HCT116 (cell line): ENCODE measurements at regions not wholly inside any gene's neighbourhood (a gene's known extent, or its start where the extent isn't known, plus 50 kb on each side); places are given as distances from the start of the nearest gene placed in this dataset.

ENCODE experiments used
- ATAC-seq: fragments of 200-7000 bp; cut with Tn5 transposase; 2 replicates; pipeline ENCODE4 v1.9.1; 2020; ENCODE audit warnings: mild to moderate bottlenecking, moderate library complexity
- BruUV-seq: library from RNA; stranded (reverse); fragments of 400-500 nt; replicated peaks from 2 replicates; lab custom pipeline; 2021; lab: Mats Ljungman, UMichigan
- CTCF ChIA-PET: fragments of 300-600 bp; sonication (Branson Sonifier 250); formaldehyde crosslinking; loops from one replicate; lab custom pipeline; 2021; ENCODE audit warnings: antibody characterized with exemption; lab: Charles Lee
- POLR2A ChIA-PET: fragments of 300-600, 350-600 bp; sonication (Branson Sonifier 250); formaldehyde crosslinking; loops from one replicate; lab custom pipeline; 2021; ENCODE audit warnings: antibody characterized with exemption; lab: Charles Lee
- RAD21 ChIA-PET, 2 experiments: fragments of 300-600 bp; sonication (Branson Sonifier 250); formaldehyde crosslinking; loops; one replicate each; lab custom pipeline; 2023; ENCODE audit warnings: low total read pairs in 2 of 2; ENCODE audit not compliant: uncharacterized antibody in 2 of 2, unreplicated experiment in 2 of 2, low non-redundant PET in 1 of 2; lab: Charles Lee
- DNase-seq: peaks from one replicate; pipeline ENCODE4 v3.0.0-alpha.2; 2010; ENCODE audit warnings: low read depth, low spot score
- H2AFZ ChIP-seq: fragments of 200-600 bp; shearing (Covaris generic), sonication (generic); 2 replicates; pipeline ENCODE4 v1.6.1; 2017; ENCODE audit warnings: low read depth, mixed run types, mixed read lengths, antibody characterized with exemption, low read length; ENCODE audit not compliant: poor library complexity, severe bottlenecking
- H3K27ac ChIP-seq: 2 replicates; pipeline ENCODE4 v1.5.1; 2012; ENCODE audit warnings: low read depth, low read length
- H3K27me3 ChIP-seq: fragments of 200-600 bp; sonication (generic); 2 replicates; pipeline ENCODE4 v1.6.1; 2016; ENCODE audit warnings: mixed run types, low read length, mixed read lengths; ENCODE audit not compliant: insufficient read depth
- H3K36me3 ChIP-seq, 2 experiments: fragments of 200-500 bp in 1 of 2; fragments of 200-600 bp in 1 of 2; sonication (Bioruptor generic) in 1 of 2; sonication (generic) in 1 of 2; 2 replicates each; pipeline versions ENCODE4 v1.5.1 to v1.6.1; 2014 to 2016; ENCODE audit warnings: low read length in 2 of 2, inconsistent platforms in 1 of 2, mixed read lengths in 1 of 2, mixed run types in 1 of 2; ENCODE audit not compliant: insufficient read depth in 2 of 2, control insufficient read depth in 1 of 2
- H3K4me1 ChIP-seq, 2 experiments: fragments of 200-600 bp in 1 of 2; sonication (generic) in 1 of 2; 2 replicates each; pipeline versions ENCODE4 v1.5.1 to v1.6.1; 2012 to 2017; ENCODE audit warnings: low read length in 2 of 2, inconsistent platforms in 1 of 2, mild to moderate bottlenecking in 1 of 2, mixed read lengths in 1 of 2, mixed run types in 1 of 2, moderate library complexity in 1 of 2; ENCODE audit not compliant: insufficient read depth in 2 of 2, control insufficient read depth in 1 of 2
- H3K4me2 ChIP-seq: fragments of 200-600 bp; sonication (generic); 2 replicates; pipeline ENCODE4 v1.6.1; 2017; ENCODE audit warnings: mixed run types, low read length, mixed read lengths
- H3K4me3 ChIP-seq, 2 experiments: fragments of 200-600 bp in 1 of 2; sonication (generic) in 1 of 2; replicated peaks in 1 of 2; 2 replicates each; pipeline ENCODE4 v1.5.1; 2011 to 2016; ENCODE audit warnings: low read length in 2 of 2, control low read depth in 1 of 2, low read depth in 1 of 2, mild to moderate bottlenecking in 1 of 2, mixed read lengths in 1 of 2, mixed run types in 1 of 2
- H3K79me2 ChIP-seq: fragments of 200-600 bp; sonication (generic); 2 replicates; pipeline ENCODE4 v1.6.1; 2017; ENCODE audit warnings: mild to moderate bottlenecking, mixed run types, low read length, moderate library complexity, mixed read lengths; ENCODE audit not compliant: insufficient read depth
- H3K9ac ChIP-seq: fragments of 200-600 bp; sonication (generic); 2 replicates; pipeline ENCODE4 v1.6.1; 2016; ENCODE audit warnings: low read length, mixed read lengths
- H3K9me2 ChIP-seq: fragments of 200-600 bp; sonication (generic), shearing (Covaris generic); 2 replicates; pipeline ENCODE4 v1.6.1; 2017; ENCODE audit warnings: mixed run types, mild to moderate bottlenecking, moderate library complexity; ENCODE audit not compliant: insufficient read depth
- H3K9me3 ChIP-seq, 2 experiments: fragments of 200-500 bp in 1 of 2; fragments of 200-600 bp in 1 of 2; sonication (Bioruptor generic) in 1 of 2; sonication (generic) in 1 of 2; 2 replicates each; pipeline ENCODE4 v1.6.1; 2014 to 2017; ENCODE audit warnings: low read length in 2 of 2, mixed read lengths in 2 of 2, inconsistent platforms in 1 of 2, low read depth in 1 of 2, mild to moderate bottlenecking in 1 of 2, mixed run types in 1 of 2, moderate library complexity in 1 of 2; ENCODE audit not compliant: control insufficient read depth in 1 of 2, insufficient read depth in 1 of 2
- H4K20me1 ChIP-seq: fragments of 200-600 bp; sonication (generic), shearing (Covaris generic); 2 replicates; pipeline ENCODE4 v1.6.1; 2017; ENCODE audit warnings: mixed run types, mild to moderate bottlenecking, moderate library complexity; ENCODE audit not compliant: insufficient read depth
- CBX3 ChIP-seq: IDR thresholded peaks from 2 replicates; pipeline ENCODE4 v1.6.1; 2012; ENCODE audit warnings: low read depth
- EGR1 ChIP-seq: IDR thresholded peaks from 2 replicates; pipeline ENCODE4 v1.6.1; 2012; ENCODE audit warnings: low read depth
- ELF1 ChIP-seq: IDR thresholded peaks from 2 replicates; pipeline ENCODE4 v1.6.1; 2012; ENCODE audit warnings: low read depth, borderline replicate concordance
- EZH2 ChIP-seq: fragments of 200-600 bp; sonication (generic); IDR thresholded peaks from 2 replicates; pipeline ENCODE4 v1.6.1; 2017; ENCODE audit warnings: antibody characterized with exemption, mixed run types
- EZH2phosphoT487 ChIP-seq: fragments of 200-600 bp; IDR thresholded peaks from 2 replicates; pipeline ENCODE4 v1.6.1; 2018; ENCODE audit warnings: antibody characterized with exemption, borderline replicate concordance
- FOSL1 ChIP-seq: IDR thresholded peaks from 2 replicates; pipeline ENCODE4 v1.6.1; 2012; ENCODE audit warnings: low read depth
- JUND ChIP-seq: IDR thresholded peaks from 2 replicates; pipeline ENCODE4 v1.6.1; 2012
- POLR2A ChIP-seq: IDR thresholded peaks from 2 replicates; pipeline ENCODE4 v1.7.0; 2011; ENCODE audit warnings: borderline replicate concordance; ENCODE audit not compliant: insufficient read depth, insufficient read length; ENCODE audit errors: extremely low read depth
- POLR2AphosphoS5 ChIP-seq: IDR thresholded peaks from 2 replicates; pipeline ENCODE4 v1.6.1; 2011; ENCODE audit warnings: mild to moderate bottlenecking, low read depth, low read length, moderate library complexity
- RAD21 ChIP-seq: IDR thresholded peaks from 2 replicates; pipeline ENCODE4 v1.6.1; 2012; ENCODE audit warnings: low read depth, mild to moderate bottlenecking
- SIN3A ChIP-seq: IDR thresholded peaks from 2 replicates; pipeline ENCODE4 v1.6.1; 2012; ENCODE audit warnings: low read depth
- SP1 ChIP-seq: IDR thresholded peaks from 2 replicates; pipeline ENCODE4 v1.6.1; 2012; ENCODE audit warnings: low read depth
- SRF ChIP-seq: IDR thresholded peaks from 2 replicates; pipeline ENCODE4 v1.6.1; 2012; ENCODE audit warnings: low read depth
- TCF7L2 ChIP-seq: IDR thresholded peaks from 2 replicates; pipeline ENCODE4 v1.7.0; 2011; ENCODE audit warnings: borderline replicate concordance, inconsistent platforms; ENCODE audit not compliant: insufficient read depth, insufficient read length; ENCODE audit errors: extremely low read depth
- YY1 ChIP-seq: IDR thresholded peaks from 2 replicates; pipeline ENCODE4 v1.6.1; 2011; ENCODE audit warnings: low read length, low read depth, moderate library complexity, mild to moderate bottlenecking; ENCODE audit not compliant: insufficient replicate concordance; ENCODE audit errors: extremely low read depth
- ZNF274 ChIP-seq: fragments of 200-500 bp; sonication (Bioruptor generic); IDR thresholded peaks from 2 replicates; pipeline ENCODE4 v1.6.1; 2014; ENCODE audit warnings: mild to moderate bottlenecking, low read depth, low read length, inconsistent platforms
- intact Hi-C: fragments of 100-400 bp; cut with micrococcal nuclease; formaldehyde crosslinking; loops from 2 replicates; pipeline ENCODE4 v1.10.0; 2022
- TF ChIP-seq, protein P1 (sequence below): IDR thresholded peaks from 2 replicates; pipeline ENCODE4 v1.6.1; 2012
- TF ChIP-seq, protein P2 (sequence below), 3 experiments: fragments of 200-600 bp in 1 of 3; sonication (generic) in 1 of 3; IDR thresholded peaks in 2 of 3; conservative IDR thresholded peaks in 1 of 3; 2 replicates each; pipeline ENCODE4 v1.5.1; 2012 to 2017; ENCODE audit warnings: low read depth in 2 of 3, low read length in 2 of 3, antibody characterized with exemption in 1 of 3, borderline replicate concordance in 1 of 3, control low read depth in 1 of 3, mild to moderate bottlenecking in 1 of 3, mixed read lengths in 1 of 3, mixed run types in 1 of 3, moderate library complexity in 1 of 3; ENCODE audit not compliant: insufficient read depth in 1 of 3
- TF ChIP-seq, protein P3 (sequence below): IDR thresholded peaks from 2 replicates; pipeline ENCODE4 v1.6.1; 2012
- TF ChIP-seq, protein P4 (sequence below): IDR thresholded peaks from 2 replicates; pipeline ENCODE4 v1.6.1; 2012; ENCODE audit warnings: low read depth

DNA sequence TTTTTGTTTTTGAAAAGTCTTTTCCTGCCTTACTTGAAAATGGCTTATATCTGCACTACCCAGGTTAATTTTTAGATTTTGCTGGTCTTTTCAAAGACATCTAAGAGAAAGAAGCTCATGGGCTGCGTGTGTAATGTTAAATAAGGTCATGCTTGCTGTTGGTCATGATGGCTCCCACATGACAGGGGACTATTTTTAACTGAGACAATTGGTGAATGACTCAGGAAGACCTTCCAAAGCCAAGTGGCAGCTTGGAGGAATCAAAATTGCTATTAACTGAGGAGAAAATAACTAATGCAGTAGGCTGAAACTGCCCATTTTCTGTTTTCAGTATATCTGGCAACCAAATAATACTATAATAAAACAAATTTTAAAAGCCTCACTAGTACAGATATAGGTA lies 117.1 kb upstream of the SPAG17 start:
- Histone ChIP-seq H3K9ac (no peak overlapping the region), H3K27me3 (no peaks in the 10 kb centered on the region), H3K9me2 (no peaks in the 10 kb centered on the region), H3K36me3 (no peaks in the 10 kb centered on the region), H3K4me2 (no peak overlapping the region), H3K27ac (no peak overlapping the region), H3K4me3 (no peak overlapping the region), H4K20me1 (no peaks in the 10 kb centered on the region), H3K9me3 (no peaks in the 10 kb centered on the region), H3K79me2 (no peaks in the 10 kb centered on the region)
- ChIA-PET CTCF (no interaction called here), RAD21 (no interaction called here), POLR2A (no interaction called here)
- no TSS peak for BruUV-seq
- no peak for DNase-seq
- intact Hi-C loops: no loop called here
- no peak for TF ChIP-seq RAD21
- TF ChIP-seq CBX3: no peak
- TF ChIP-seq SIN3A: no peak
- no peak for TF ChIP-seq POLR2AphosphoS5
- TF ChIP-seq POLR2A: no peak
- TF ChIP-seq, protein P1, sequence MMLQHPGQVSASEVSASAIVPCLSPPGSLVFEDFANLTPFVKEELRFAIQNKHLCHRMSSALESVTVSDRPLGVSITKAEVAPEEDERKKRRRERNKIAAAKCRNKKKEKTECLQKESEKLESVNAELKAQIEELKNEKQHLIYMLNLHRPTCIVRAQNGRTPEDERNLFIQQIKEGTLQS: no peak
- no peak for TF ChIP-seq JUND
- TF ChIP-seq ELF1: no peak
- TF ChIP-seq ZNF274: no peak
- no peak for TF ChIP-seq SRF
- no peak for TF ChIP-seq FOSL1
- TF ChIP-seq YY1: no peak
- TF ChIP-seq EZH2phosphoT487: no peak
- TF ChIP-seq, protein P2, sequence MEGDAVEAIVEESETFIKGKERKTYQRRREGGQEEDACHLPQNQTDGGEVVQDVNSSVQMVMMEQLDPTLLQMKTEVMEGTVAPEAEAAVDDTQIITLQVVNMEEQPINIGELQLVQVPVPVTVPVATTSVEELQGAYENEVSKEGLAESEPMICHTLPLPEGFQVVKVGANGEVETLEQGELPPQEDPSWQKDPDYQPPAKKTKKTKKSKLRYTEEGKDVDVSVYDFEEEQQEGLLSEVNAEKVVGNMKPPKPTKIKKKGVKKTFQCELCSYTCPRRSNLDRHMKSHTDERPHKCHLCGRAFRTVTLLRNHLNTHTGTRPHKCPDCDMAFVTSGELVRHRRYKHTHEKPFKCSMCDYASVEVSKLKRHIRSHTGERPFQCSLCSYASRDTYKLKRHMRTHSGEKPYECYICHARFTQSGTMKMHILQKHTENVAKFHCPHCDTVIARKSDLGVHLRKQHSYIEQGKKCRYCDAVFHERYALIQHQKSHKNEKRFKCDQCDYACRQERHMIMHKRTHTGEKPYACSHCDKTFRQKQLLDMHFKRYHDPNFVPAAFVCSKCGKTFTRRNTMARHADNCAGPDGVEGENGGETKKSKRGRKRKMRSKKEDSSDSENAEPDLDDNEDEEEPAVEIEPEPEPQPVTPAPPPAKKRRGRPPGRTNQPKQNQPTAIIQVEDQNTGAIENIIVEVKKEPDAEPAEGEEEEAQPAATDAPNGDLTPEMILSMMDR (IDR thresholded peaks at IDR 0.05 in 2 of 3, conservative IDR thresholded peaks at IDR 0.05 in 1 of 3; ENCODE audit: borderline replicate concordance in 1 of 3, insufficient read depth in 1 of 3, low read depth in 2 of 3, low read length in 2 of 3): no peak
- TF ChIP-seq, protein P3, sequence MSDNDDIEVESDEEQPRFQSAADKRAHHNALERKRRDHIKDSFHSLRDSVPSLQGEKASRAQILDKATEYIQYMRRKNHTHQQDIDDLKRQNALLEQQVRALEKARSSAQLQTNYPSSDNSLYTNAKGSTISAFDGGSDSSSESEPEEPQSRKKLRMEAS: no peak
- TF ChIP-seq EZH2: no peak
- TF ChIP-seq, protein P4, sequence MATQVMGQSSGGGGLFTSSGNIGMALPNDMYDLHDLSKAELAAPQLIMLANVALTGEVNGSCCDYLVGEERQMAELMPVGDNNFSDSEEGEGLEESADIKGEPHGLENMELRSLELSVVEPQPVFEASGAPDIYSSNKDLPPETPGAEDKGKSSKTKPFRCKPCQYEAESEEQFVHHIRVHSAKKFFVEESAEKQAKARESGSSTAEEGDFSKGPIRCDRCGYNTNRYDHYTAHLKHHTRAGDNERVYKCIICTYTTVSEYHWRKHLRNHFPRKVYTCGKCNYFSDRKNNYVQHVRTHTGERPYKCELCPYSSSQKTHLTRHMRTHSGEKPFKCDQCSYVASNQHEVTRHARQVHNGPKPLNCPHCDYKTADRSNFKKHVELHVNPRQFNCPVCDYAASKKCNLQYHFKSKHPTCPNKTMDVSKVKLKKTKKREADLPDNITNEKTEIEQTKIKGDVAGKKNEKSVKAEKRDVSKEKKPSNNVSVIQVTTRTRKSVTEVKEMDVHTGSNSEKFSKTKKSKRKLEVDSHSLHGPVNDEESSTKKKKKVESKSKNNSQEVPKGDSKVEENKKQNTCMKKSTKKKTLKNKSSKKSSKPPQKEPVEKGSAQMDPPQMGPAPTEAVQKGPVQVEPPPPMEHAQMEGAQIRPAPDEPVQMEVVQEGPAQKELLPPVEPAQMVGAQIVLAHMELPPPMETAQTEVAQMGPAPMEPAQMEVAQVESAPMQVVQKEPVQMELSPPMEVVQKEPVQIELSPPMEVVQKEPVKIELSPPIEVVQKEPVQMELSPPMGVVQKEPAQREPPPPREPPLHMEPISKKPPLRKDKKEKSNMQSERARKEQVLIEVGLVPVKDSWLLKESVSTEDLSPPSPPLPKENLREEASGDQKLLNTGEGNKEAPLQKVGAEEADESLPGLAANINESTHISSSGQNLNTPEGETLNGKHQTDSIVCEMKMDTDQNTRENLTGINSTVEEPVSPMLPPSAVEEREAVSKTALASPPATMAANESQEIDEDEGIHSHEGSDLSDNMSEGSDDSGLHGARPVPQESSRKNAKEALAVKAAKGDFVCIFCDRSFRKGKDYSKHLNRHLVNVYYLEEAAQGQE: no peak
- no peak for TF ChIP-seq EGR1
- TF ChIP-seq SP1: no peak
- no peak for TF ChIP-seq TCF7L2
- TF ChIP-seq, all 23 proteins: peak for 0
- no peak for ATAC-seq
- no peak overlapping the region for H2AFZ ChIP-seq
- H3K4me1 ChIP-seq: no peaks in the 10 kb centered on the region
